ENCODE measurements at regions not wholly inside any gene's neighbourhood (a gene's known extent, or its start where the extent isn't known, plus 50 kb on each side); places are given as distances from the start of the nearest gene placed in this dataset.

DNA sequence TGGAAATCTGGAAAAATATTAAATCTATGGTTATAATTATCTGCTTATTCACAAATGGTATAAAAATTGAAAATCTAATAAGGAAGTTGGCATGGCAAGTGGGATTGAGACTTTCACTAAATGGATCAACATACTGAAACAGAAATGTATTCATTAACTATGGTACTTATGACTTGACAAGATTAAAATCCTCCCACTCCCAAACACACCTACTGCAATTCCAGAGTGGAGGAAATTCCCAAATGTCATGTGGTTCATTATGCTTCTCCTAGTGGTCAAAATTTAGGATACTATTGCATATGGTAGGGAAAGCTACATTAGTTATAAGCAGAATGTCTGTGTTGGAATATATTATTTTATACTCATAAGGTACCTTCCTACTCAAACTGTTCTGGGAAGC lies 265.3 kb upstream of the PRICKLE1 start:
- Histone ChIP-seq H3K27me3 (no peaks in the 10 kb centered on the region), H3K27ac (no peak overlapping the region), H3K4me1 (peaks cover 0 to 6% (median under 1%) of the 10 kb centered on the region in 4 donors), H3K4me3 (no peak overlapping the region), H3K9me3 (no peaks in the 10 kb centered on the region), H3K36me3 (no peaks in the 10 kb centered on the region)
- DNase-seq (ENCODE audit: low spot score in 2 of 2), result no peak
- TF ChIP-seq POLR2A (IDR thresholded peaks at IDR 0.05) (no peak), EP300 (IDR thresholded peaks at IDR 0.05) (no peak)
- TF ChIP-seq, protein P1, sequence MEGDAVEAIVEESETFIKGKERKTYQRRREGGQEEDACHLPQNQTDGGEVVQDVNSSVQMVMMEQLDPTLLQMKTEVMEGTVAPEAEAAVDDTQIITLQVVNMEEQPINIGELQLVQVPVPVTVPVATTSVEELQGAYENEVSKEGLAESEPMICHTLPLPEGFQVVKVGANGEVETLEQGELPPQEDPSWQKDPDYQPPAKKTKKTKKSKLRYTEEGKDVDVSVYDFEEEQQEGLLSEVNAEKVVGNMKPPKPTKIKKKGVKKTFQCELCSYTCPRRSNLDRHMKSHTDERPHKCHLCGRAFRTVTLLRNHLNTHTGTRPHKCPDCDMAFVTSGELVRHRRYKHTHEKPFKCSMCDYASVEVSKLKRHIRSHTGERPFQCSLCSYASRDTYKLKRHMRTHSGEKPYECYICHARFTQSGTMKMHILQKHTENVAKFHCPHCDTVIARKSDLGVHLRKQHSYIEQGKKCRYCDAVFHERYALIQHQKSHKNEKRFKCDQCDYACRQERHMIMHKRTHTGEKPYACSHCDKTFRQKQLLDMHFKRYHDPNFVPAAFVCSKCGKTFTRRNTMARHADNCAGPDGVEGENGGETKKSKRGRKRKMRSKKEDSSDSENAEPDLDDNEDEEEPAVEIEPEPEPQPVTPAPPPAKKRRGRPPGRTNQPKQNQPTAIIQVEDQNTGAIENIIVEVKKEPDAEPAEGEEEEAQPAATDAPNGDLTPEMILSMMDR (IDR thresholded peaks at IDR 0.05), result no peak

DNA sequence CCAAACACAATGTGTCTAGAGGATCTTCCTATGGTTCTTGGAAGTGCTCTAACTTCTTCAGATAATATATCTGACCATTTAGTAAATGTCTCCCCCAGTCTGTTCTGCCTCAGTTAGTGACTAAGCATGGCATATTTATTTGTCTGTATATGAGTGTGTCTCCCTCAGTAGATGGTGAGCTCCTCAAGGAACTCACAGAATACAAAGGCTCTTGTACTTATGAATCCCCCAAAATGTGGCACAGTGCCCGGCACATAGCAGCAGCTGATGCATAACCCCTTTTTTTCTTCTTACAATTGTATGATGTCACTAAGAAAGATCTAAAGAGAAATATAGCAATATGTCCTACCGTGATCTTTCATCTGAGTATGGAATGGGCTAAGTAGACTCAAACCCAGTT lies 264.7 kb upstream of the PRICKLE1 start:
- no peak for TF ChIP-seq POLR2A (IDR thresholded peaks at IDR 0.05)
- TF ChIP-seq, protein P1 (IDR thresholded peaks at IDR 0.05), result no peak
- TF ChIP-seq EP300 (IDR thresholded peaks at IDR 0.05), result no peak
- 52 to 59% methylated on average over 2 of the region's 2 CpGs for WGBS, 2 donors
- H3K4me1 ChIP-seq, result peaks cover 0 to 3% (median 0%) of the 10 kb centered on the region in 4 donors
- no peaks in the 10 kb centered on the region for H3K27me3 ChIP-seq
- no peaks in the 10 kb centered on the region for H3K36me3 ChIP-seq
- DNase-seq (ENCODE audit: low spot score in 2 of 2), result no peak
- H3K9me3 ChIP-seq, result no peaks in the 10 kb centered on the region
- no peak overlapping the region for H3K27ac ChIP-seq
- no peak overlapping the region for H3K4me3 ChIP-seq

DNA sequence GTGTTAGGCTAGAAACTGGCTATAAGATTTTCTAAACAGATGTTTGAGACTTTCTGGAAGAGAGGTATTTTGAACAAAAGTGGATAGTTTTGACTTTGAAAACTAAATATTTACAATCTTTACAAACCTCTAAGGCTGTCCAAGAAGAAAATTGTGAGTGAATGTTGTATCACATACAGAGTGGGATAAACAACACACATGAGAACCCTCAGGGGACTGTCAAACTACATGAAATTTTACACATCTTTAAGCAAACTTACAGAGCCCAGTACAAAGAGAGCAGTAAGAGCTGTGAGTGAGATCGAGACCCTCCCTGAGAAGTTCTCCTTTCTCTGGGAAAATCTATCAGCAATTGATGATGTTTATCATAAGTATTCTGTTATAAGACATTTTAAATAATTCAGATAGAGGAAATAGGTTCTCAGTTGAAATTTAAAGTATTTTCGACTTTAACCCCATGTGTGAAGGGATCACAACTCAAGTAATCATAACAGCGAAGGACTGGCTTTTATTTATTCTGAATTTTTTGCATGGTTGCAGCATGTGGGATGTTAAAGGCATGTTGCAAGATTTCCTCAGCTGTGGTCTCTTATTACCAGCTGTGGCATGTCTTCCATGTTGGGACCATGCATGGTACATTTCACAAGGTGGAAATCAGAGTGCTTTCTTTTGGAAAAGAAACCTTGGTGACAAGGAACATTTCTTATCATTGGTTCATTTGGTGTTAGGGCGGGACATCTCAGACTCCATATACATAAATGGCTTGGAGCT lies 264.0 kb upstream of the PRICKLE1 start:
- no peaks in the 10 kb centered on the region for H3K36me3 ChIP-seq
- H3K27ac ChIP-seq, result no peak overlapping the region
- H3K9me3 ChIP-seq, result no peaks in the 10 kb centered on the region
- H3K27me3 ChIP-seq, result no peaks in the 10 kb centered on the region
- H3K4me1 ChIP-seq, result no peaks in the 10 kb centered on the region
- DNase-seq (ENCODE audit: low spot score in 2 of 2), result no peak
- WGBS, 2 donors, result 88% methylated on average over 4 of the region's 4 CpGs
- TF ChIP-seq POLR2A (IDR thresholded peaks at IDR 0.05) (no peak), EP300 (IDR thresholded peaks at IDR 0.05) (no peak)
- TF ChIP-seq, protein P1 (IDR thresholded peaks at IDR 0.05), result no peak
- no peak overlapping the region for H3K4me3 ChIP-seq

DNA sequence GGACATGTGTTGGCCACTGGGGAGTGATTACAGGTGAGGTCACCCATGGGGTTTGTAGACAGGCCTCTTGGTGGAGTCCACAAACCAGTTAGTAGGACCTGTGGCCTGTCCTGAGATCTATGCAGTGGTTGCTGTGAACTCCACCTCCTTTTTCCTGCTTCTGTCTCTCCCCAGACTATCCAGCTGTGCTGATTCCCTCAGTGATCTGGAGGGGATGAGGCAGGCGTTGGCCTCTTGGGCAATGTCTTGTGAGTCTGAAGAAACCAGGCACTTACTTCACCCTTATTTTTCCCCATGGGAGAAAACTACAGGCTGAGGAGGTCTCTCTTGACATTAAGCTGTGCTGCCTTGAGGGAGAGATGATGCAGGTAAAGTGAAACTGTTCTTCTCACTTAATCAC lies 257.2 kb upstream of the PRICKLE1 start:
- H3K27me3 ChIP-seq, result no peaks in the 10 kb centered on the region
- DNase-seq (ENCODE audit: low spot score in 2 of 2), result no peak
- H3K27ac ChIP-seq, result no peak overlapping the region
- 64% methylated on average over 1 of the region's 1 CpG for WGBS, 2 donors
- no peaks in the 10 kb centered on the region for H3K36me3 ChIP-seq
- H3K4me3 ChIP-seq, result no peak overlapping the region
- no peaks in the 10 kb centered on the region for H3K4me1 ChIP-seq
- TF ChIP-seq POLR2A (IDR thresholded peaks at IDR 0.05) (no peak), EP300 (IDR thresholded peaks at IDR 0.05) (no peak)
- TF ChIP-seq, protein P1 (IDR thresholded peaks at IDR 0.05), result no peak
- no peaks in the 10 kb centered on the region for H3K9me3 ChIP-seq

DNA sequence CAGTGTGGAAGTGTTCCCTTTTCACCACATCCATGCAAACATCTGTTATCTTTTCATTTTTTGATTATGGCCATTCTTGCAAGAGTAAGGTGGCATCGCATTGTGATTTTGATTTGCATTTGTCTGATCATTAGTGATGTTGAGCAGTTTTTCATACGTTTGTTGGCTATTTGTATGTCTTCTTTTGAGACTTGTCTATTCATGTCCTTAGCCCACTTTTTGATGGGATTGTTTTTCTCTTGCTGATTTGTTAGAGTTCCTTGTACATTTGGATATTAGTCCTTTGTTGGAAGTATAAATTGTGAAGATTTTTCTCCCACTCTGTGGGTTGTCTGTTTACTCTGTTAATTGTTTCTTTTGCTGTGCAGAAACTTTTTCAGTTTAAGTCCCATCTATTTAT lies 244.5 kb upstream of the PRICKLE1 start:
- H3K27me3 ChIP-seq, result no peaks in the 10 kb centered on the region
- no peaks in the 10 kb centered on the region for H3K4me1 ChIP-seq
- WGBS, 2 donors, result 89 to 93% methylated on average over 2 of the region's 2 CpGs
- DNase-seq (ENCODE audit: low spot score in 2 of 2), result no peak
- no peak overlapping the region for H3K4me3 ChIP-seq
- H3K9me3 ChIP-seq, result peaks cover 0 to 4% (median 0%) of the 10 kb centered on the region in 4 donors
- no peak overlapping the region for H3K27ac ChIP-seq
- TF ChIP-seq EP300 (IDR thresholded peaks at IDR 0.05) (no peak), POLR2A (IDR thresholded peaks at IDR 0.05) (no peak)
- TF ChIP-seq, protein P1 (IDR thresholded peaks at IDR 0.05), result no peak
- no peaks in the 10 kb centered on the region for H3K36me3 ChIP-seq

Measured in tibial nerve (tissue), 4 donors.